KG1 (cell line): ENCODE measurements at regions not wholly inside any gene's neighbourhood (a gene's known extent, or its start where the extent isn't known, plus 50 kb on each side); places are given as distances from the start of the nearest gene placed in this dataset.
"Not testable (repeated sequence)": the region's sequence is repeated elsewhere in the genome, so short reads cannot be mapped to it uniquely, and the experiment has no call there.

Source experiments
- DNase-seq: peaks from one replicate; lab custom pipeline; 2025; lab: John Stamatoyannopoulos, UW

DNA sequence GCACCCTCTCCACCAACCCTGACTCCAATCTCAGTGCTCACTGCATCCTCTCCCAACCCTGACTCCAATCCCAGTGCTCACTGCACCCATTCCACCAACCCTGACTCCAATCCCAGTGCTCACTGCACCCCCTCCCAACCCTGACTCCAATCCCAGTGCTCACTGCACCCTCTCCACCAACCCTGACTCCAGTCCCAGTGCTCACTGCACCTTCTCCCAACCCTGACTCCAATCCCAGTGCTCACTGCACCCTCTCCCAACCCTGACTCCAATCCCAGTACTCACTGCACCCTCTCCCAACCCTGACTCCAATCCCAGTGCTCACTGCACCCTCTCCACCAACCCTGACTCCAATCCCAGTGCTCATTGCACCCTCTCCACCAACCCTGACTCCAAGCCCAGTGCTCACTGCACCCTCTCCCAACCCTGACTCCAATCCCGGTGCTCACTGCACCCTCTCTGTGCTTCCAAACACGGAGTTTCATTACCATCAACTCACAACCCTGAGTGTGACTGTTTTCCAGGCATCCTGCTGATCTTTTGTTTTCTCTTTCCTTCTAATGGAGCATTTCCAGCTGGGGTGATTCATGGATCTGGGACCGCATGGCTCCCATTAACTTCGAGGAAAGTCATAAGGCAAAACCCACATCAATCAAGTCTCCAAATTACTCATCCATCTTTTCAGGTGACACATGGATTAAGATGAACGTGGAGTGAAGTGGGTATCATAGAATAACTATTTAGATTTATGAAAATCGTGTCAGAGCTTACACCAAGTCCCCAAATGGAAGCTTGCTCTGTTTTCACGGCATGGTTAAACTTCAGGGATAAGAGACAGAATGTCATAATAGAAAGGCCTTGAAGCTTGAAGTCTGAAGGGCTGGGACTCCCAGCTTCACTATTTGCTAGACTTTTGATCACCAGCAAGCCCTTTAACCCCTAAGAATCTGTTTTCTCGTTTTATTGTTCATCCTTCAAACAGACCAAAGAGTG, 135.3 kb upstream of the ZNF618 start:
- not testable (repeated sequence) for DNase-seq

DNA sequence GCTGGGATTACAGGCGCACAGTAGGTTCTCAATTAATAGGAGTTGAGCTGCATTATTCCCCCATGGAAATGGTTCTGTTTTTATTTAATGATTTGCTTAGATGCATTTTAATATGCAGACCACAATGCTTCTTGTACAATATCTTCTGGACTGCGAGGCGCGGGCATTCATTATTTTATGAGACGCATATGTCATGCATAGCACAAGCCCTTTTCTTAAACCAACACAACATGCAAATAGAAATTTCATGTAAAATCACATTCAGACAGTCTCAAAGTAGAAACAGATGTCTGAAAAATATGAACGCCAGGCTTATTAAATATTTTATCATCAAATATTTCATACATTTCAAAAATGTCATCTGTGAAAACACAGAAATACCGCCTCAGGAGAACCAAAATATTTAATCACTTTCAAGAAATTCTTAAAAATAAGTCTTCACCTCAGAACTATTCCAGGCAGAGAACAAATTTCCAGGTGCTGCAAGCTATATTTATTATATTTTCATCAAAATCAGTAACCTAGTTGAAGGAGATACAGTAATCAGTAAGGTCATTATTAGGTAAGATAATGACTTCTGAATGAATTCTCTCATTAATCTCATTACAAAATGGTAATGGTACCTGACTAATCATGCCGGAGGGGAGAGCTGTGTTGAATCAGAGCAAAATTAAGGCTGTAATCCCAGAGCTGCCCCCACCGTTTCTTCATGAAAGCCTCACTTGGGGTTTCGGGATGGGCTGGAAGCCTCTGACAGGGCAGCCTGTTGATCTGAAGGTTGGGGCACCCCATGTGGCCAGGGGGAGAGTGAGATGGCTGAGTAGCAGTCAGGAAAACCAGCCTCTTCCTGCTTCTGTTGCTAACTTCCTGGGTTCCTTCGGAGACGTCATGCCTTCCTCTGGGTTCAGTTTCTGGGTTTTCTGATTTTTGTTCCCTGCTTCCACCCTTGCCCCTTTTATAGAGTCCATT, 133.9 kb upstream of the ZNF618 start:
- no peak for DNase-seq

DNA sequence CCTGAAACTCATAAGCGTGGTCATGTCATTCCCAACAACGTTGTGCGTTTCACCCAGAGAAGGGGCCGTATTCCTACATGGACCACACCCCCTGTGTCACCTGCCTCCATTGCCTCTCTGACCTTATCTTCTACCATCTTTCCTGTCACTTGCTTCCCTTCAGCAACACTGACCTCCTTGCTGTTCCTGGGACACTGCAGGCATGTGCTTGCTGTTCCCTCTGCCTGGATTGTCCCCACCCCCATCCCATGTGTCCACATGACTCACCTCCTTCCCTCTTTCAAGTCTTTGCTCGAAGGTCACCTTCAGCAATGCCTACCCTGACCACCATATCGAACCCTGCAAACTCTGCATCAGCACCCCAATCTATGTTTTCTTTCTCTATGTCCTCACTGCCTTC, 133.2 kb upstream of the ZNF618 start:
- DNase-seq: no peak

DNA sequence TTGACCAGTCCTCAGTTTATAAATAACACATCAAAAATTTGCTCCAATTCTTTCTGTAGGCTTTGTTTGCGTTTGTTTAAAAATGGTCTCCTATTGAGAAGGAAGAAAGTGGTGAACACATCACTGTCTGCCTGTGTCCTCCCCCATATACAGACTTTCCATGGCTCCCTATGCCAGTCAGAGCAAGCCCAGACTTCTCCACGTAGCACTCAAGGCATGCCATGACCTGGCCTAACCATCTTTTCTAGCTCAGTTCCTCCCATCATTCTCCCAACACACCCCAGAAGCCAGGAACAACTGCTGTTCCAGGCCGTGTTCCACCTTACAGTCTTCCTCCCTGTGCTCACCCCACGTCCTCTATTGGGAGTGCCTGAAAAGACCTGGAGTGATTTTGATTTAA, 129.6 kb upstream of the ZNF618 start:
- DNase-seq: no peak

DNA sequence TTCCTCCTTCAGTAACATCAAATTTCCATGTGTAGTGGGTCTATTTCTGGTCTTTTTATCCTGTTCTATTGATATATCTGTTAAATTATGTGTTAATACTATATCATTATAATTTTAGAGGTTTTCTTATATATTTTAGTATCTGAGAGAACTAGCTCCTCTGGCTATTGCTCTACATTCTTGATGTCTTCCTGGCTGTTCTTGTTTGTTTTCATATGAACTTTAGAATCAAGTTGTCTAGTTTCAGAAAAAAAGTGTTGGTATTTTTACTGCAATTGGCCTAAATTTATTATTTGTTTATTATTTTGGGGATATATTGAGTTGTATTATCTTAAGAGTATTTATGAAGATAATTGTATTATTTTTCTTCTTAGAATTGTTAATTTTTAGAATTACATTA, 128.0 kb upstream of the ZNF618 start:
- no peak for DNase-seq

DNA sequence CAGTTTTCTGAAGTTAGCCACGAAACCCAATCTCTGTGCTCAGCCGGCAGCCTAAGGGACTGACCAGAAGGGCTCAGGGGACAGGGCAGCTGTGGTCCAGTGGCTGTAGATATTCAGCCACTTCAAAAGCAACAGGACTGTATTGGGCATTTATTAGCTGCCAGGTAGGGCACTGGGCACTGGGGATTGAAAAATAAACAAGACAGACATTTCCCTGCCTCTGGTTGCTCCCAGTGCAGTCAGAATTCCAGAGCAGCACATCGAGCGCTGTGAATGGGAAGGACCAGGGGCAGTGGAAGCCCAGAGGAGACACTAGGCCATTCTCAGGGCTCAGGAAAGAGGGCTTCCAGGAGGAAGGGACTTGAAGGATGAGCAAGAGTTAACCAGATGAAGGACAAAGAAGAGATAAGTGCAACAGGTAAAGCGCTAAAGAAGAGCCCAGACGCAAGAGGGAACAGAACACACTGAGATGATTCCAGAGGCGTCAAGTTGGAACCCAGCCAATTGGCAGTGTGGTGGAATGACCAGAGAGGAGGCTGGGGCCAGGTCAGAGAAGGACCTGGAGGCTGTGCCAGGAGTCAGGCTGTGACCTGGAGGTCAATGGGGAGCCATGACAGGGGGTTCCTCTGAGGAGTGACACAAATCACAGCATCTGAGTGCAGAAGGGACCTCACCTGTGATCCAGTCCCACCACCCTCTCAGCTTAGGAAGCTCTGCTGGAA, 122.5 kb upstream of the ZNF618 start:
- DNase-seq: no peak

DNA sequence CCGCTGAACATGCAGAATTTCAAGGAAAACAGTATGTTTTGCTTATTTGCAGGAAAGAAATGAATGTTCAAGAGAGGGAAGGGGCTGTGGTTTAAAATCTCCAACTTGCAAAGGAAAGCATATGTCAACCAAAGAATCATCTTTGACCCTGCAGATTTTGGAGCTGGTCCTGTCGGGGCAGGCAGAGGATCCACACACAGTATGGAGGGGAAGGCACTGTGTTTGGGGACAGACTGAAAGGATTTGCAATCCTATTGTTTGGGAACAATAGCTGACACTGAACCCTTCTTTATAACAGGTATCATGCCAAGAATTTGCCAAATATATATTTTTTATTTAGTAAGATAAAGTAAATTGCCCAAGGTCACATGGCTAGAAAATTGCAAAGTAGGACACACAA, 121.4 kb upstream of the ZNF618 start:
- no peak for DNase-seq

DNA sequence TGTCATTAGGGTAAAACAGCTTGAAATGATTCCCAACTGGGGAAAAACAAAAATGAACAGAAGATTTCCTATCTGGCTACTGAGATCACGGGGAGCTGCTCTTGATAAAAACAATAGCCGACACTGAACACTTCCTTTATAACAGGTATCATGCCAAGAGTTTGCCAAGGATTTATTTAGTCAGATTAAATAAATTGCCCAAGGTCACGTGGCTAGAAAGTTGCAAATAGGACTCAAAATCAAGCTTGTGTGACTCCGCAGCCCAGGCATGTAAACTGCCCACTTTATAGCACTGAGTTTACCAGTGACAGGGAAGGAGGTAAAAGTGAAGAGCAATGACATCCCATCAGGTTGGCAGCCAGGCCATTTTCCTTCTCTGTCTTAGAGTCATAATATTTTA, 120.7 kb upstream of the ZNF618 start:
- no peak for DNase-seq

DNA sequence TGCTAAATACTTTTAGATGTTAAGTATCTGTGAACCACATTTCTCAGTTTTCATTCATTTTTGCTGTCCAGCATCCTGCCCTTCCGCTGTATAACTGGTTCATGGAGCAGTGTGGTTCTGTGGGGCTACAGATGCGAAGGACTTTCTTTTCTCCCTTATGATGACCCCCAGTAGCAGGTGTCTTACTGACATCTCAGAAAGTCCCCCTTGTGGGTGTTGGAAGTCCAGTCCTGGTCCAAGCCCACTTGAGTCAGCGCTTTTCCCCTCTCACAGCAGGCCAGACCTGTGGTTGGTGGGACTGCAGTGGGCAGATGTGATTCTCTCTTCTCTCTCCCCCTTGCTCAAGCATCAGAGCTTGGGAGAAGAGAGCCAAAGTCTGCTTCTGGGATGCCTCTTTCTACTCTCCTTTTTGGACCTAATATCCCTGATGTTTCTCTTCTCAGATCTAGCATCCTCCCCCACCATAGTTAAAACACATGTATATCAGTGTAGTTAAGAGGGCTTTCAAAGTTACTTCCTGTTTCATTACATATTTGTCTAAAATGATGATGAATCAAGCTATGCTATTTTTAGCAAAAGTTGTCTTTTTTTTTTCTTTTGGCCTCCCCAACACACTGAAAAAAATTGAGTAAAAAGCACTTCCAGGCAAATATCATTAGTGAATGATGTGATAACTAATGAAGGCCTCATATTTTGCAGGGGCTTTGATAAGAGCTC, 119.5 kb upstream of the ZNF618 start:
- no peak for DNase-seq

DNA sequence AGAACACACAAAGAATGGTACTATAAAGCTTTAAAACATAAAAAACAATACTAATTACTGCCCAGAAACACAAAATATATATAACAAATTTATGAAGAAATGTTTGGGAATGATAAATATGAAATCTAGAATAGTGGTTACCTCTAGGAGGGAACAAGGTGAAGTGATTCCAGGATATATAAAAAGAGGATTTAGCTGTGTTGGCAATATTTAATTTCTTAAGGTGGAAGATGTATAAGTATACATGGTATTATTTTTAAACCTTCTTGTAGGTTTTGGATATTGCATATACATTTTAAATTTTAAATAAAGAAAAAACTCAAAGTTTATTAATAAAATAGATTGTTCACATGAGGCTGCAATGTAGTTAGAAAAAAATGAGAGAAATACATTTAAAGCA, 112.7 kb upstream of the ZNF618 start:
- DNase-seq: no peak

DNA sequence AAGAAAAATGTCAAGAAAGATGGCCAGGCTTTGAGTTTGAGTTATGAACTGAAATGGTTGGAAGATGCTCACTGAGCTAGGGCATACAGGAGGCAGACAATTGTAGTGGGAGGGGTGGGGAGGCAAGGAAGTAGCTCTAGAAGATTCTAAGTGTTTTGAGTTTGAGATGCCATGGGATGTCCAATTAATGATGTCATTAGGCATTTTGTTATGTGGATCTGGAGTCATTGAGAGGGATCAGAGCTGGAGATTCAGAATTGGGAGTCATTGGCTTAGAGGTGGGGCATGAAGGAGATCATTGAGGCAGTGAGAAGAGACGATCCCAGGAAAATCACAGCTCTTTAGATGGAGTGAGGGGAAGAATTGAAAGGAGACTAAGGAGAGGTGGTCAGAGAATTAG, 111.5 kb upstream of the ZNF618 start:
- no peak for DNase-seq

DNA sequence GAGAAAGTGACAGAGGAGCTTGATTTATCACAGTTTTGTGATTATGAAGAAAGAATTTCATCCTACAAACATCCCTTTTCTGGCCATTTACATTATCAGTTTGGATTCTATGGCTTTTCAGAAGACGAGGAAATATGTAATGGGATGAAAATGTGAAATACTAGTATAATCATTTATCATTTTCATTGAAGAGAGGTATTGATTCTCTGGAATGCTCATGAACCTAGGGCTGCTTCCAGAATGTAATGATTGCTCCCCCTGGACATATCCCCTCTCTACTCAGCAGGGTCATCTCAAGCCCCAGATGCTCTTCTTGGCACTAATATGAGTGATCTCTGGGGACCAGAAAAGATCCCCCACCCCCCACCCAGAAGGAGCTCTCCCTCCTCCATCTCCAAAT, 106.7 kb upstream of the ZNF618 start:
- no peak for DNase-seq

DNA sequence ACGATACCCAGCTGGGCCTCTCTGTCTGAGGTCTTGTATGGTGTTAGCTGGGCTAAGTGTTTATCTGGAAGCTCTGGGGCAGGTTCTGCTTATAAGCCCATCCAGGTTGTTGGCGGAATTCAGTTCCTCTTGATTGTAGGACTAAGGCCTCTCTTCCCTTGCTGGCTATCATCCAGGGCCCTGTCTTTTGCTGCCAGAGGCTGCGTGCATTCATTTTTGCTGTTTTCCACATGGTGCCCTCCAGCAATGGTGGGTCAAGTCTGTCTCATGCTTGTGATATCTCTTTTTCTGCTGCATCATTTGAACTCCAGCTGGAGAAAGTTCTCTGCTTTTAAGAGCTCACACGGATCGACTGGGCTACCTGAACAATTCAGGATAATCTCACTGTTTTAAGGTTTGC, 105.7 kb upstream of the ZNF618 start:
- DNase-seq: no peak

DNA sequence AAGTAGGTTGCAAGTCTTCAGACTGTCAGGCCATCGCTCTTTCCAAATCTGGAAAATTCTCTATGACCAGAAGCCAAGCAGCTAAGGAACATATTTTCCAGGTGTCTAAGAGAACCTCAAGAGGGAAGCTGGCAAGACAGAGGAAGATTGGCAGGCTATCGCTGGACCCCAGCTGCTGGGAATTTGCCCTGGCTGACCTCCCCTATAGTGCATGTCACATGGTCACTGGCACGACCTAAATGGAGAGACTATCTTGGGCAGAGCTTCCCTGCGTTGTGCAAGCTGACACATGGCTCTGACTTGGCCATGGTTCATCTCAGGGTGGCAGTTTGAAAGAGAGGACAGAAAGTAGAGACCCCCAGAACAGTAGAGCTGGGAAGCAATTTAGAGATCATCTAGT, 104.9 kb upstream of the ZNF618 start:
- DNase-seq: no peak

DNA sequence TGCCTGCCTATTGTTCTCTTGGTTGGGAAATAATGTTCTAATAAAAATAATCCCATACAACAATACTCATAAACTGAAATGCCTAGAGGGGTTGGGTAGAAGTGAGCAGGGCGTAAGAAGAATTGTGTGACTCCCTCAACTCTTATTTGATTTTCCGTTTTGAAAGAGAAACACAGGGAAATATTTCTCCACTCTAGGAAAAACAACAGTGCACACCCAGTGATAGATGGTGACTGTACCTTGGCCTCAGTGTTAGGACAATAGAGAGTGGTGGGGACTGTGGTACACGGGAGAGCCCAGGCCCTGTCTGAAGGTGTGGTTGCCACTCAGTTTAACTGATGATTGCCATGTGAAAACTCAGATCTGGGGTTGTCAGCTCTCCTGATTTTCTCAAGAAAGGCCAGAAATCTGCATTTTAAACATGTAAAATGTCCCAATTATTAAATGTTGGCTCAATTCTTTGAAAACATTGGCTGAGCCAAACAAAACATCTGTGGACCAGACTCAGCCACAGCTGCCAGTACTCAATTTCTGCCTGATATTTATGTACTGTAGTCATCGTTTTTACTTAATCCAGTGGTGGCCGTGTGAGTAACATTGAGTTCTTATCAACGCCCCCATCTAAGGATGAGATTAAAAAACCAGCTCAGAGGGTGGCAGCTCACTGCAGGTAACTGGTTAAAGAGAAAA, 103.8 kb upstream of the ZNF618 start:
- no peak for DNase-seq

DNA sequence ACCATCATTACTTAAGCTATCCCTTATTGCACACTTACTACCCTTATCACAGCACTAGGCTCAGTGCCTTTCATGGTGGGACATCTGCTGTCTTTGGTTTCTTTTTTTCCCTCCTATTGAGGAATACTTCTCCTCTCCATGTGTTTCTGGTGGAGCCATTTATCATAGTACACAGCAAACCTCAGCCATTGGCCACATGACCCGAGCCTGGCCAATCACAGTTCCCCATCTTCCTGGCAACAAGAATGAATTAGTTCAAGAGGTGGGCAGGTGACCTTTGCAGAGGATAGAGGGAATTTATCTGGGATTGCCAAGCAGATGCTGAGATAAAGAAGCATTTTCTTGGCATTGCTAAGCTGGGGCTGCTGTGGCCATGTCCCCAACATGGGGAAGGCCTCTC, 101.1 kb upstream of the ZNF618 start:
- DNase-seq: no peak

DNA sequence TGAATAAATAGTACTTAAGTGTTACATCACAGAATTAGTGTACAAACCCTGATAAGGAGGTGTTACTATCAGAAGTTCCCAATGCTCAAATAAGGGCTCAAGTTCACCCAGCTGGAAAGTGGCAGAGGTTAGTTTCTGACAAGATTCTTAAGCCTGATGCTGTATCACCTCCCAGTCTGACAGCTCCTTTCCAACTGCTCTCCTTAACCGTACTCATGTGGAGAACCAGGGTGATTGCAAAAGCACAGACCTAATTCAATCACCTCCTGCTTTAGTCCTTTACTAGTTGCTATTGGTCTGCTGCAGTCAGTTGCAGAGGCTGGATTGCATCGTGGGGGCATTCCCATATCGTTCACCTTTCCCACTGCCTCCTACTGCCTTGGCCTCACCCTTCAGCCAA, 100.4 kb upstream of the ZNF618 start:
- DNase-seq: no peak

DNA sequence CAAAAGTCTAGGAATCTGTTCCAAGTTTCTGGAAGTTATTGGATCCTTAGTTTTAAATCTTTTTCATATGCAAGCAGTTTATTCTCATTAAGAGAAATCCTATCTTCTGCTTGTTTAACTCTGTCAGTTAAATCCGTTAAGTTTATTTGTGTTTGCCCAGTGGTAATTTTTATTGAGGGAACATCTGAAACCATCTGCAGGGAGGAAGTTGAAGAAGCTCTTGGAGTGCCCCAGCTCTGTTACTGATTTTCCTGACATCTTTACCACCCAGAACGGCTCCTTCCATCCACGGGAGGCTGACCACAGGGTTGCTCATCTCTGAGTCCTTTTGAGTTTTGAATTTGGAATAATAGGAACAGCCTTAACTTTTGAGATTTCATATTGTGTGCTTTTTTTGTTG, 99.9 kb upstream of the ZNF618 start:
- DNase-seq: no peak

DNA sequence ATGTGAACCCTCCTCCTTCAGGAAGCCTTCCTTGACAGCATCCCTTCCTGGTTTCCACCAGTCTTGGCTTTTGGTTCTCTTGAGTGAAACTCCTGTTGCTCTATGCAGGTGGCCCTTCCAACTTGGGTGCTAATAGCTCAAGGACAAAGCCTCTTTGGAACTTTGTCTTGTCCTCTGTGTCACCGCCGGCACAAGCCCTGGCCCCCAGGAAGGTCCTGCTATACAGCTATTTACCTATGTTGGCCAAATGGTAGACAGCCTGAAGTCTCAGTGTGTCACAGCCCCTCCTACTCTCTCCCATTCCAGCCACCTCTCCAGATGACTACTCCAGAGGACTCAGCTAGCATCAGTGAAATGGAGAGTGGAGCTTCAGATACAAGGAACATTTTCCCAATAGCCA, 94.7 kb upstream of the ZNF618 start:
- no peak for DNase-seq

DNA sequence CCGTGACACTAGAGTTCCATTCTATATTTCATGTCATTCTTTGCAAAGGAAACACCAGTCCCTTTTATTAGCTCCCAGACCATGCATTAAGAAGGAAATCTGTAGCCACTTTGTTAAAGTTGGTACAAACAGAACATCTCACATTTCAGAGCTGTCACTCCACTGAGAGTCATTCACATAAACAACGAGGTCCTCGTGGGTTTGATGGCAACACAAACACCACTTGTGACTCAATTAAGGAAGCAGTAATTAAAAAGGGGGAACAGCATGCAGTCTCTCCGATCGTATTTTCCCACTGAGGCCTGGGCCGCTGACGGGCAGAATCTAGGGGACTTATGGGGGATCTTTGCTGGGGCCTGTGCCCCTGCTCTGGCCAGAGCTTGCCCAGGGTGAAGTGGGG, 94.2 kb upstream of the ZNF618 start:
- no peak for DNase-seq

DNA sequence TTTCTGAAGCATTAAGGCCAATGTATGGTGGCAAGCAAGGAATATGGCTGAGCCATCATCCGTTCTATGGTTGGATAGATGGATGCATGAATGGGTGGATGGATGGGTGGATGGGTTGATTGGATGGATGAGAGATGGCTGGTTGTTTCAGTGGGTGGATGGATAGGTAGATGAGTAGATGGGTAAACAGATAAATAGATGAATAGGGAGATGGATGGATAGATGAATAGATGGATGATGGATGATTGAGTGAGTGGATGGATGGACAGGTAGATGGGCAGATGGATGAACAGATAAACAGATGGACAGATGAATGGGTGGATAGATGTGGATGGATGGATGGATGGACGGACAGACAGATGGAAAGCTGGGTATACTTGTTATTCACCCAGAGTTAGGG, 92.6 kb upstream of the ZNF618 start:
- no peak for DNase-seq
